GM23248 (cell line): ENCODE measurements at regions not wholly inside any gene's neighbourhood (a gene's known extent, or its start where the extent isn't known, plus 50 kb on each side); places are given as distances from the start of the nearest gene placed in this dataset.

Experiments used
- DNase-seq: peaks from one replicate; pipeline ENCODE4 v3.0.0-alpha.2; 2015
- H2AFZ ChIP-seq: fragments of 200-600 bp; sonication (generic); 2 replicates; pipeline ENCODE4 v1.6.1; 2016; ENCODE audit warnings: antibody characterized with exemption
- H3F3A ChIP-seq: fragments of 200-600 bp; sonication (generic); 2 replicates; pipeline ENCODE4 v1.6.1; 2016; ENCODE audit warnings: mild to moderate bottlenecking, antibody characterized with exemption, mixed run types; ENCODE audit not compliant: insufficient read depth
- H3K27ac ChIP-seq: fragments of 200-600 bp; sonication (generic); 2 replicates; pipeline ENCODE4 v1.5.1; 2016; ENCODE audit warnings: mild to moderate bottlenecking
- H3K27me3 ChIP-seq: fragments of 200-600 bp; sonication (generic); replicated peaks from 2 replicates; pipeline ENCODE4 v1.6.1; 2016; ENCODE audit warnings: mild to moderate bottlenecking; ENCODE audit not compliant: insufficient read depth
- H3K36me3 ChIP-seq: fragments of 200-600 bp; sonication (generic); 2 replicates; pipeline ENCODE4 v1.6.1; 2016; ENCODE audit warnings: low read depth, mild to moderate bottlenecking
- H3K4me1 ChIP-seq: fragments of 200-600 bp; sonication (generic); 2 replicates; pipeline ENCODE4 v1.6.1; 2016; ENCODE audit warnings: mild to moderate bottlenecking; ENCODE audit not compliant: insufficient read depth
- H3K4me2 ChIP-seq: fragments of 200-600 bp; sonication (generic); one replicate; pipeline ENCODE4 v1.6.1; 2016; ENCODE audit warnings: mild to moderate bottlenecking; ENCODE audit not compliant: unreplicated experiment
- H3K4me3 ChIP-seq: fragments of 200-600 bp; sonication (generic); 2 replicates; pipeline ENCODE4 v1.5.1; 2016; ENCODE audit warnings: mild to moderate bottlenecking
- H3K79me2 ChIP-seq: fragments of 200-600 bp; sonication (generic); 2 replicates; pipeline ENCODE4 v1.6.1; 2016; ENCODE audit warnings: mild to moderate bottlenecking; ENCODE audit not compliant: insufficient read depth
- H3K9ac ChIP-seq: fragments of 200-600 bp; sonication (generic); 2 replicates; pipeline ENCODE4 v1.6.1; 2016; ENCODE audit warnings: mild to moderate bottlenecking
- H3K9me2 ChIP-seq: fragments of 200-600 bp; sonication (generic); 2 replicates; pipeline ENCODE4 v1.6.1; 2016; ENCODE audit warnings: mixed run types, mild to moderate bottlenecking, moderate library complexity; ENCODE audit not compliant: insufficient read depth
- H3K9me3 ChIP-seq: fragments of 200-600 bp; sonication (generic); one replicate; pipeline ENCODE4 v1.6.1; 2017; ENCODE audit warnings: low read depth
- H4K20me1 ChIP-seq: fragments of 200-600 bp; sonication (generic); 2 replicates; pipeline ENCODE4 v1.6.0; 2016; ENCODE audit not compliant: insufficient read depth
- EZH2 ChIP-seq: fragments of 200-600 bp; sonication (generic); IDR thresholded peaks from 2 replicates; pipeline ENCODE4 v1.6.1; 2018; ENCODE audit warnings: antibody characterized with exemption, mild to moderate bottlenecking; ENCODE audit not compliant: insufficient read depth, poor library complexity, severe bottlenecking
- EZH2phosphoT487 ChIP-seq: fragments of 200-600 bp; sonication (generic); IDR thresholded peaks from 2 replicates; pipeline ENCODE4 v1.6.1; 2018; ENCODE audit warnings: antibody characterized with exemption, moderate library complexity, mild to moderate bottlenecking, low read depth; ENCODE audit not compliant: insufficient read depth
- WGBS, 2 experiments: methylation state at CpG; one replicate each; pipeline ENCODE4 v1.1.6; 2015 to 2017; ENCODE audit warnings: low lambda C conversion rate in 2 of 2, low coverage in 1 of 2; ENCODE audit errors: missing lambda C conversion rate in 2 of 2; 5-methylcytosine and 5-hydroxymethylcytosine counted together
- in situ Hi-C: fragments of 300-500 bp; cut with MboI; formaldehyde crosslinking; loops from 2 replicates; pipeline ENCODE4 v1.15.0; 2020

GRCh38 chrY:19148783-19149182 is 375.2 kb upstream of the HSFY2 start:
- H3K79me2 ChIP-seq, result no peaks in the 10 kb centered on the region
- H3K27ac ChIP-seq, result no peak overlapping the region
- H3K27me3 ChIP-seq, result no peaks in the 10 kb centered on the region
- 15 to 21% methylated on average over 4 of the region's 4 CpGs for WGBS, 2 experiments
- no peak for DNase-seq
- H3K4me2 ChIP-seq, result no peak overlapping the region
- H3F3A ChIP-seq, result no peaks in the 10 kb centered on the region
- no peak overlapping the region for H3K9ac ChIP-seq
- in situ Hi-C loops, result no loop called here
- no peak overlapping the region for H3K4me3 ChIP-seq
- H3K9me3 ChIP-seq, result no peaks in the 10 kb centered on the region
- H3K9me2 ChIP-seq, result no peaks in the 10 kb centered on the region
- H3K36me3 ChIP-seq, result no peaks in the 10 kb centered on the region
- no peak for TF ChIP-seq EZH2
- TF ChIP-seq EZH2phosphoT487, result no peak
- H2AFZ ChIP-seq, result no peak overlapping the region
- H3K4me1 ChIP-seq, result no peaks in the 10 kb centered on the region
- H4K20me1 ChIP-seq, result no peaks in the 10 kb centered on the region

DNA sequence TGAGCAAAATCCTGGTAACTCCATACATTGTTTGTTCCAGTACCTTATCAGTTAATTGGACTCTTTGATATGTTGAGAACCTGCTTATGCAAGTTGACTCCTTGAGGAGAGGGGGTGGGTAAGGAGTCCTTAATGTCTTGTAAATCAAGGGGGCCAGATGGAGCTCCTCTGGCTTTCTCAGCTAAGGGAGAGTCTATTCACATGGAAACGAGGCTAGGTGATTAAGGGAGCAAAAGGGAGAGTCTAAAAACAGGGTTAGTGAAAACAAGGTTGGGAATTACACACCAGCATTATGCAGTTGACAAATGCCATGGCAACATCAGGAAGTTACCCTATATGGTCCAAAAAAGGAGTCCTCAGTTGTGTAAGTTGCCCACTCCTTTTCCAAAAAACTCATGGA is 372.8 kb upstream of the HSFY2 start:
- H3K27ac ChIP-seq, result no peak overlapping the region

GRCh38 chrY:19142093-19142492 is 368.6 kb upstream of the HSFY2 start:
- Histone ChIP-seq H3K4me3 (no peak overlapping the region), H3K9me3 (no peaks in the 10 kb centered on the region), H3K36me3 (no peaks in the 10 kb centered on the region), H3K27ac (no peak overlapping the region), H3K4me1 (no peaks in the 10 kb centered on the region), H3K4me2 (no peak overlapping the region), H3K9ac (no peak overlapping the region), H3K27me3 (no peaks in the 10 kb centered on the region), H4K20me1 (no peaks in the 10 kb centered on the region), H3F3A (no peaks in the 10 kb centered on the region), H2AFZ (no peak overlapping the region), H3K9me2 (no peaks in the 10 kb centered on the region), H3K79me2 (no peaks in the 10 kb centered on the region)
- in situ Hi-C loops, result no loop called here
- no peak for DNase-seq
- WGBS, 2 experiments, result 0 to 2% methylated on average over 3 to 4 of the region's 4 CpGs
- TF ChIP-seq EZH2phosphoT487 (no peak), EZH2 (no peak)

More for the DNA sequence above, 372.8 kb upstream of the HSFY2 start:
- H3K4me1 ChIP-seq, result no peaks in the 10 kb centered on the region
- no peaks in the 10 kb centered on the region for H3K79me2 ChIP-seq
- no peaks in the 10 kb centered on the region for H3F3A ChIP-seq
- H3K36me3 ChIP-seq, result no peaks in the 10 kb centered on the region
- H3K4me2 ChIP-seq, result no peak overlapping the region
- H3K4me3 ChIP-seq, result no peak overlapping the region
- no peaks in the 10 kb centered on the region for H3K9me3 ChIP-seq
- H4K20me1 ChIP-seq, result no peaks in the 10 kb centered on the region
- no peak overlapping the region for H3K9ac ChIP-seq
- no peaks in the 10 kb centered on the region for H3K27me3 ChIP-seq
- no peaks in the 10 kb centered on the region for H3K9me2 ChIP-seq
- TF ChIP-seq EZH2 (no peak), EZH2phosphoT487 (no peak)
- no peak overlapping the region for H2AFZ ChIP-seq
- in situ Hi-C loops, result no loop called here
- no peak for DNase-seq
- WGBS, 2 experiments, result 0% methylated on average over 1 of the region's 1 CpG

GRCh38 chrY:19140285-19140920 is 366.9 kb upstream of the HSFY2 start:
- in situ Hi-C loops, result no loop called here
- Histone ChIP-seq H3K27ac (no peak overlapping the region), H3K27me3 (no peaks in the 10 kb centered on the region), H3K79me2 (no peaks in the 10 kb centered on the region), H4K20me1 (no peaks in the 10 kb centered on the region), H3K4me2 (no peak overlapping the region), H3K9me3 (no peaks in the 10 kb centered on the region), H2AFZ (no peak overlapping the region), H3K4me3 (no peak overlapping the region), H3F3A (no peaks in the 10 kb centered on the region), H3K4me1 (no peaks in the 10 kb centered on the region), H3K9me2 (no peaks in the 10 kb centered on the region), H3K36me3 (no peaks in the 10 kb centered on the region), H3K9ac (no peak overlapping the region)
- DNase-seq, result no peak
- TF ChIP-seq EZH2phosphoT487, result no peak
- TF ChIP-seq EZH2, result no peak
- 40 to 44% methylated on average over 4 to 5 of the region's 5 CpGs for WGBS, 2 experiments

DNA sequence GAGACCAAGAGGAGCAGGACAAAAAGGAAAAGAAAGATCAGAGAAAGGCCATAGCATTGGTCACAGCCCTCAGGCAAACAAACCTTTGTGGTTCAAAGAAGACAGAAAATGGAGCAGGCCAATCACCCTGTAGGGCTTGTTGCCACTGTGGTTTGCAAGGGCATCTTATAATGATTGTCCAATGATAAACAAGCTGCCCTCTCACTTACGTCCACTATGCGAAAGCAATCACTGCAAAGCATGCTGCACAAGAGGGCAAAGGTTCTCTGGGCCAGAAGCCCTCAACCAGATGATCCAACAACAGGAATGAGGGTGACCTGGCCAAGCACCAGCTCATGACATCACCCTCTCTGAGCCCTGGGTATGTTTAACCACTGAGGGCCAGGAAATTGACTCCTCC is 360.9 kb upstream of the HSFY2 start:
- Histone ChIP-seq H3K4me3 (no peak overlapping the region), H3F3A (no peaks in the 10 kb centered on the region), H3K27me3 (no peaks in the 10 kb centered on the region), H3K9me2 (no peaks in the 10 kb centered on the region), H3K4me2 (no peak overlapping the region), H3K79me2 (no peaks in the 10 kb centered on the region), H4K20me1 (no peaks in the 10 kb centered on the region), H3K9ac (no peak overlapping the region), H3K4me1 (no peaks in the 10 kb centered on the region), H3K36me3 (no peaks in the 10 kb centered on the region), H3K9me3 (no peaks in the 10 kb centered on the region), H2AFZ (no peak overlapping the region), H3K27ac (no peak overlapping the region)
- in situ Hi-C loops, result no loop called here
- no peak for TF ChIP-seq EZH2phosphoT487
- TF ChIP-seq EZH2, result no peak
- 53 to 75% methylated on average over 2 of the region's 2 CpGs for WGBS, 2 experiments
- no peak for DNase-seq
